ENCODE measurements at regions not wholly inside any gene's neighbourhood (a gene's known extent, or its start where the extent isn't known, plus 50 kb on each side); places are given as distances from the start of the nearest gene placed in this dataset.
A peak's percentile ranks its signal among the peaks of the same experiment; 100 is the strongest.

DNA sequence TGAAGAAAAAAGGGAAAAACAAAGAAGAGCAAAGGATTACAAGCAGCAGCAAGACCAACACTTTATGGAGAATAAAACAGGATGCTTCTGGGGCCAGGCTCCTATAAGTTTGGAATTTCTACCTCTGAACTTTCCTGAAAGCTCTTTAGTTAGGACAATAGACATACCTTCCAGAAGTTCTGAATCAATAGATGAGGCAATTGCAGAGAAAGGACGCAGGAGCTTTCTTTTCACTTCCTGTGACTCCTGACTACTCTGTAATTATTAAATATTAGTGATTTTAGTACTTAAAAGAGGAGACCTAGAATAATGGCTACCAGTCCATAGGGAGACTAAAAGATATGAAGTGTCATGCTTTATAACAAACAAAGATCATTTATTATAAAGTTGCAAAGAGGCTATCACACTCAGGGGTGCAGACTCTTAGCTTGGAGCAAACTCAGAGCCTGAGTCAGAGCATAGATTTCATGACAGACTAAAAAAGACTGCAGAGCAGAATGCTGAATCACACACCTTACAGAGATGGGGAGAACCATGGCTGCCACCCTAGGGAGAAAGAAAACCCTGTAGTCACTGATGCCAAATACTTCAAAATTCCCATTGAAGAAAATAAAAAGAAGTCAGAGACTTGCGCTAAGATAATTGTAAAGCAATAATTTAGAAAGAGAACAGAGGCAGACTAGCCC, 52.5 kb upstream of the FAM136A start:
- no peaks in the 10 kb centered on the region for H3K27me3 Mint-ChIP-seq (ENCODE audit: low read depth, unreplicated experiment)
- Histone ChIP-seq H3K4me2 (ENCODE audit: low read length) (no peak overlapping the region), H3K4me1 (ENCODE audit: insufficient read depth, low read length) (peaks cover 6% of the 10 kb centered on the region), H3K36me3 (ENCODE audit: insufficient read depth, low read length) (no peaks in the 10 kb centered on the region), H4K20me1 (ENCODE audit: insufficient read depth, low read length) (no peaks in the 10 kb centered on the region), H3K4me3 (ENCODE audit: insufficient read depth, low read depth, low read length) (no peak overlapping the region), H3K79me2 (ENCODE audit: insufficient read depth, low read length) (no peaks in the 10 kb centered on the region), H3K9ac (ENCODE audit: low read length) (no peak overlapping the region), H3K9me3 (ENCODE audit: insufficient read depth, low read depth, low read length) (no peaks in the 10 kb centered on the region), H3K27me3 (ENCODE audit: insufficient read depth, low read length) (no peaks in the 10 kb centered on the region), H2AFZ (ENCODE audit: low read depth, low read length) (no peak overlapping the region), H3K27ac (ENCODE audit: low read depth, low read length) (no peak overlapping the region)
- peaks cover 25% of the 10 kb centered on the region for H3K4me1 Mint-ChIP-seq (ENCODE audit: low read depth, unreplicated experiment)
- peak; percentile 16 for DNase-seq (ENCODE audit: low read depth)
- TF ChIP-seq, protein P1, sequence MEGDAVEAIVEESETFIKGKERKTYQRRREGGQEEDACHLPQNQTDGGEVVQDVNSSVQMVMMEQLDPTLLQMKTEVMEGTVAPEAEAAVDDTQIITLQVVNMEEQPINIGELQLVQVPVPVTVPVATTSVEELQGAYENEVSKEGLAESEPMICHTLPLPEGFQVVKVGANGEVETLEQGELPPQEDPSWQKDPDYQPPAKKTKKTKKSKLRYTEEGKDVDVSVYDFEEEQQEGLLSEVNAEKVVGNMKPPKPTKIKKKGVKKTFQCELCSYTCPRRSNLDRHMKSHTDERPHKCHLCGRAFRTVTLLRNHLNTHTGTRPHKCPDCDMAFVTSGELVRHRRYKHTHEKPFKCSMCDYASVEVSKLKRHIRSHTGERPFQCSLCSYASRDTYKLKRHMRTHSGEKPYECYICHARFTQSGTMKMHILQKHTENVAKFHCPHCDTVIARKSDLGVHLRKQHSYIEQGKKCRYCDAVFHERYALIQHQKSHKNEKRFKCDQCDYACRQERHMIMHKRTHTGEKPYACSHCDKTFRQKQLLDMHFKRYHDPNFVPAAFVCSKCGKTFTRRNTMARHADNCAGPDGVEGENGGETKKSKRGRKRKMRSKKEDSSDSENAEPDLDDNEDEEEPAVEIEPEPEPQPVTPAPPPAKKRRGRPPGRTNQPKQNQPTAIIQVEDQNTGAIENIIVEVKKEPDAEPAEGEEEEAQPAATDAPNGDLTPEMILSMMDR (IDR thresholded peaks at IDR 0.05; ENCODE audit: insufficient read depth, low read depth, low read length): no peak
- TF ChIP-seq EZH2 (IDR thresholded peaks at IDR 0.05; ENCODE audit: insufficient read depth, low read length): no peak
- no peaks in the 10 kb centered on the region for H3K9me3 Mint-ChIP-seq (ENCODE audit: unreplicated experiment)
- peak; percentile 17 for FAIRE-seq
- H3K27ac Mint-ChIP-seq (ENCODE audit: unreplicated experiment): peak overlapping the region; percentile 42
- H3K4me3 Mint-ChIP-seq (ENCODE audit: unreplicated experiment): no peak overlapping the region
- H3K36me3 Mint-ChIP-seq (ENCODE audit: low read depth, unreplicated experiment): no peaks in the 10 kb centered on the region

Data from astrocyte (in vitro differentiated cells and primary cell).